H7 (cell line): ENCODE measurements at regions not wholly inside any gene's neighbourhood (a gene's known extent, or its start where the extent isn't known, plus 50 kb on each side); places are given as distances from the start of the nearest gene placed in this dataset.

Experiments used
- DNase-seq: peaks from one replicate; pipeline ENCODE4 v3.0.0; 2012
- H3K27me3 ChIP-seq: 2 replicates; pipeline ENCODE4 v1.6.0; 2011; ENCODE audit warnings: mild to moderate bottlenecking, low read length; ENCODE audit not compliant: control insufficient read depth, insufficient read depth
- H3K36me3 ChIP-seq: replicated peaks from 2 replicates; pipeline ENCODE4 v1.5.1; 2011; ENCODE audit warnings: low read length; ENCODE audit not compliant: control insufficient read depth, insufficient read depth
- H3K4me3 ChIP-seq: 2 replicates; pipeline ENCODE4 v1.5.1; 2011; ENCODE audit warnings: low read depth, mild to moderate bottlenecking, control low read depth, low read length, moderate library complexity; ENCODE audit not compliant: insufficient read depth

DNA sequence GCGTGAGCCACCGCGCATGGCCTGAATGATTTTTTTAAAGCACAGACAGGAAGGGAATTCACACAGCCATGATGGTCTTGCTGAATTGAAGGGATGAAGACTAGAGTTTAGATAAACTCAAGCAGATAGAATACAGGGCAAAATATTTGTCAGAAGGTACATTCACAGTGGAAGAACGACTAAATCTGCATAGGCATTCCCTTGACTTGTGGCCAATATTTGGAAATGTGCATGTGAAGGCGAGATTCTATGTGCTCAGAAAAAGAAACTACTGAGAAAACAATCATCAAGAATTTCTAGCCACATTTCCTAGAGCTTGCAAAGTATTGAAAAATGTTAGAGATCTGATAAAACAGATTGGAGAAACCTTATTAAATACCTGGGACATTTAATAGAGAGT lies 1166.2 kb downstream of the DNAJB9 start:
- H3K4me3 ChIP-seq: no peak overlapping the region
- no peaks in the 10 kb centered on the region for H3K27me3 ChIP-seq
- H3K36me3 ChIP-seq: no peaks in the 10 kb centered on the region
- no peak for DNase-seq

DNA sequence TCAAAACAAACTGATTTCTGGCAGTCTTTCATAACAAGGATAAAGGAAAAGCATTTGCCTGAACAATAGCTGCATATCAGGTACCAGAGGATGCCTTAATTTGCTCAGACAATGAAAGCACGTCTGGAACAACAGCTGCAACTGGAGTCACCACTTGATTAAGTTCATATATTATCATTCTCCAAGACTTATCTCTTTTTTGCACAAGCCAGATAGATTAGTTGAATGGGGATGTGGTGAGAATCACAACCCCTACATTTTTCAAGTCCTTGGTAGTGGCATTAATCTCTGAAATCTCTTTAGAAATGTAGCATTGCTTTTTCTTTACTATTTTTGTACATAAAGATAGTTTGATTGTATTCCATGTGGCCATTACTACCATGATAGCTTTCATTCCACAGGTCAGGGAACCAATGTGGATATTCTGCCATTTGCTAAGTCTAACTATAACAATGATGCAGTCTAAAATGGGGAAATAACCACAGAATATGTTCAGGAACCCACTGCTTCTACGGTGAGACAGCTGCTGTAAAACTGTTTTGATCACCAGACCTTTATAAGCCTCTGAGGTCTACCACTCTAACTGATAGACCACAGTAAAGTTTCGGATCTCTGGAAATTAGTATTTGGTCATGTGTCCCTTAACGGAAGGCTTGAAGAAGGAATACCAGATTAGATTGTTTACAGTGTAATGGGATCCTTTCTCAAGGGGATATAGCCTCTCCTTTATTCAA lies 1176.2 kb downstream of the DNAJB9 start:
- DNase-seq: no peak
- Histone ChIP-seq H3K4me3 (no peak overlapping the region), H3K36me3 (no peaks in the 10 kb centered on the region), H3K27me3 (no peaks in the 10 kb centered on the region)

DNA sequence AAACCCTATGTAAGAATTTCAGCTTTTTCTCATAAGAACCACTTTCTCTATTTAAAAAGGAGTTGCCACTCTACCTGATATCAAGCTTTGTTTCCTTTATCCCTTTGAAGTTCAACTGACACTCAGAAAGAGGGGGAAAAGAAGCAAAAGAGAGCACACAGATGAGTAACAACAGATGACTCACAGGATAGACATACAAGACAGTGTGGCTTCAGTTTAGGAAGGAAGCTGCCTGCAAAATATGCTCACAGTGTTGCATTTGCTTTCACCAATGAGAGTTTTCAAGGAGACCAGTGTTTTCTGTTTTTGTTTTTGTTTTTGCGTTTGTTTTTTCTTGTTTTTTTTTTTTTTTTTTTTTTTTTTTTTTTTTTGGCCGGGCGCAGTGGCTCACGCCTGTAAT lies 1181.6 kb downstream of the DNAJB9 start:
- Histone ChIP-seq H3K27me3 (no peaks in the 10 kb centered on the region), H3K36me3 (no peaks in the 10 kb centered on the region)

DNA sequence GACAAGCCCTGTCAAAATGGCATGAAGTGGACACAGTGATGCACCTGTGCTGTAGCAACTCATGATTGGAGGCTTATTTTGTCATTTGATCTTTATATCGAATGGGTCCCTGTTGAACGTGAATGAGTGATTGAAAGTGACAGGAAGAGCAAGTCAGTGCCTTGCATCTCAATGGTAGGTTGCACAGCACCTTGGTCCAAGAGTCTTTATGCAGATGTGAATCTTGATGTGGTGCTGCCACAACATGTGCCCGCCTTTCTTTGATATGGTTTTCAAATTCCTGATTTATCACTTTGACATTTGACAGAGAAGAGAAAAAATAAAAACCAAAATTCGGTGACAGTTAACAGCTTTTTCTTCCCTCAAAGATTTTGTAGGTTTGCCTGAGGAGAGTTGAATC lies 1182.4 kb downstream of the DNAJB9 start:
- DNase-seq: no peak
- no peak overlapping the region for H3K4me3 ChIP-seq
- no peaks in the 10 kb centered on the region for H3K36me3 ChIP-seq
- no peaks in the 10 kb centered on the region for H3K27me3 ChIP-seq

More for the DNA sequence above, 1181.6 kb downstream of the DNAJB9 start:
- DNase-seq: no peak
- no peak overlapping the region for H3K4me3 ChIP-seq

DNA sequence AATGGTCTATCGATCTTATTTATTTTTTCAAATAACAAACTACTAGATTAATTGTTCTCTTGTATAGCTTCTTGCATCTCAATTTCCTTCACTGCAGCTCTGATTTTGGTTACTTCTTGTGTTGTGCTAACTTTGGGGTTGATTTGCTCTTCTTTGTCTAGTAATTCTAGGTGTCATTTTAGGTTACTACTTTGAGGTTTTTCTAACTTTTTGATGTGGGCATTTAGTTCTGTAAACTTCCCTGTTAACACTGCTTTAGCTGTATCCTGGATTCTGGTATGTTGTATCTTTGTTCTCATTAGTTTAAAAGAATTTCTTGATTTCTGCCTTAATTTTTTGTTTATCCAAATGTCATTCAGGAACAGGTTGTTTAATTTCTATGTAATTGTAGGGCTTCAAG lies 1188.0 kb downstream of the DNAJB9 start:
- no peak for DNase-seq
- Histone ChIP-seq H3K27me3 (no peaks in the 10 kb centered on the region), H3K36me3 (no peaks in the 10 kb centered on the region), H3K4me3 (no peak overlapping the region)

DNA sequence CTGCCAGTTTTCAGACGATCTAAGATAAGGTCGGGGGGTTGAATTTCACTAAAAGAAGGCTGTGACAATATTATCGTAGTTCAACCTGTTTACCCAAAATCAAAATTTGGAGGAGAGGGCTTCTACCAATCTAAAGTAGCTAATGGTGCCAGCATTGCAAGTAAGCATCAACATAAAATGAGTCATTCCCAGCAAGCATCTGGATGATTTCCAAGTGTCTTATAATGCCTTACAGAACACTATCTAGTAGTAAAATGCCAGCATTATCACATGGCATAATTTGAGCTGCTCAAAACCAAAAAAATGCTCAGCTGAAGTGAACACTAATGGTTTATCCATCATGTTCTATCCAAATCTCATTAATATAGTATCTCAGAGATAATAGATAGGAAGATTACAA lies 1193.9 kb downstream of the DNAJB9 start:
- H3K27me3 ChIP-seq: no peaks in the 10 kb centered on the region
- no peak for DNase-seq
- no peaks in the 10 kb centered on the region for H3K36me3 ChIP-seq
- no peak overlapping the region for H3K4me3 ChIP-seq

DNA sequence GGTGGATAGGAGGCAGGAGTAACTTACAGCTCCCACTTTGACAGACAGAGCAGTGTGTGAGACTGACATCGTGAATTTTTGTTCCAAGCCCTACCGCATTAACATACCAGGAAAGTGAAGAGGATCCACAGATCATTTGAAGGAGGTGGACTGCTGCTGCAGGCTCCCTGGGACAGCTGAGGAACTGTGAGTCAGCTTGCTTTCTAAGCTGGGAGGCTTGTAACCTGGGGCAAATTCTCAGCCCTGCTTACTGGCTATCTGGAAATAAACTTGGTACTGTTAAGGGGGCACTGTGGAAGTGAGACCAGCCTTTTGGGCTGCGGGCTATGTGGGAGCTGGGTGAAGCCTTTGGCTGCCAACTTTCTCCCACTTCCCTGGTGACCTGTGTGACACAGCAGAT lies 1202.5 kb downstream of the DNAJB9 start:
- DNase-seq: no peak
- no peak overlapping the region for H3K4me3 ChIP-seq
- H3K27me3 ChIP-seq: no peaks in the 10 kb centered on the region
- no peaks in the 10 kb centered on the region for H3K36me3 ChIP-seq

DNA sequence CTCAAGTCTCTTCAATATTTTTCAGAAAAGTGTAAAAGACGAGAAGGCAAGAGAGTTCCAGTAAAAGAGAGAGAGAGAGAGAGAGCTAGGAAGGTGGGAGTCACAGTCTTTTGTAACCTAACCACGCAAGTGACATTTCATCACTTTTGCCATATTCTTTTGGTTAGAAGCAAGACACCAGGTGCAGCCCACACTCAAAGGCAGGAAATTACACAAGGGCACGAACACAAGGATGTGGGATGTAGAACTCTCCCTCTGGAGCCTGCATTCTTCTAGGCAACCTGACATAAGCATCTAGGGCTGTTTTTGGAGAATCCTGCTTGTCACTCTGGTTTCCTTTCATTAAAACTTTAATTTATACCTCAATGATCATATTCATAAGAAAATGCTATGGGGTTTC lies 1213.1 kb downstream of the DNAJB9 start:
- H3K27me3 ChIP-seq: no peaks in the 10 kb centered on the region
- H3K36me3 ChIP-seq: no peaks in the 10 kb centered on the region
- H3K4me3 ChIP-seq: no peak overlapping the region
- no peak for DNase-seq

DNA sequence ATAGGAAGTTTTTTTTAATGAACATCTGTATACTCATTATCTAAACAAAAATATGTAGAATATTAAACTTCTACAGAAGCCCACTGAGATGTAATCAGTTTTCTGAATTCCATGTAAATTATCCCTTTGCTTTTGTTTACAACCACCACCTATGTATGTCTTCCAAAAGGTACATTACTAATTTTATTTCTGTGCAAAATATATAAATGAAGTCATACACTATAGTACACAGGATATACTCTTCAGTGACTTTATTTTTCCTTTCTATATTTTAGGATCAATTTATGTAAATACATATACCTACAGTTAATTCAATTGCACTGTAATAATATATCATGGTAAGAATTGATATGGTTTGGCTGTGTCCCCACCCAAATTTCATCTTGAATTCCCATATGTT lies 1236.9 kb downstream of the DNAJB9 start:
- no peak for DNase-seq
- H3K27me3 ChIP-seq: no peaks in the 10 kb centered on the region
- no peaks in the 10 kb centered on the region for H3K36me3 ChIP-seq
- H3K4me3 ChIP-seq: no peak overlapping the region

DNA sequence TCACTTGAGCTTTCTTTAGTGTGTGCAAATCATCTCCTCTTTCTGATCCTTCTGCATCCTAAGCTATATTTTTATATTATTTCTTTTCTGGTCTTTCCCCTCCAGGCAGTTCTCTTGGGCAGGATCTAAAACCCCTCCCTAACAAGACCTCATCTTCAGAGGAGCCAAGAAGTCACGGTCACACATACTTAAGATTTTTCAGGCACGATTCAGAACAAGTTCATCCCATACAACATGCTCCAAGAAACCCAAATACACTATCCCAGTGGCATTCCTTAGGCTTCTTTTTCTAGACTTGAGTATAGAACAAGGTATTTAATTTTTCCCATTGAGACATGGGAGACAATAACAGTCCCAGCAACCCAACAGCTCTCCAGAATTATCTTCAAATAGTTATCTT lies 1251.5 kb downstream of the DNAJB9 start:
- Histone ChIP-seq H3K4me3 (no peak overlapping the region), H3K27me3 (no peaks in the 10 kb centered on the region), H3K36me3 (no peaks in the 10 kb centered on the region)
- no peak for DNase-seq

DNA sequence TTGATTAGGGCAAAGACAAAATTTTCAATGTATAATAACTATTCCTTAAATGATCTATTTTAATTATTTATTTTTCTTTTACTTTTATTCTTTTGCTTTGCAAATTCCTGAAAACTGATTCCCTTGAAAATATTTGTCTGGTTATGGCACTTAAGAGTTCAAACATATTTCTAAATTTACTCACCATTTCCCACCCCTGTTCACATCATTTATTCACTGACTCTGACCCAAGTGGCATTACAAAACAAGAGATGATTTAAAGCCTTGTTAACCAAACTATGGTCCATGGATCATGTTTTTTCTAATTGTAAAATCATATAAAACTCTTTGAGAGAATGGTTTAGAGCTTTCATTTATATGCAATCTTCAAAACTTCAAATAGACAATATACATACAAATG lies 1256.1 kb upstream of the LRRN3 start:
- DNase-seq: no peak
- Histone ChIP-seq H3K36me3 (no peaks in the 10 kb centered on the region), H3K27me3 (no peaks in the 10 kb centered on the region), H3K4me3 (no peak overlapping the region)

DNA sequence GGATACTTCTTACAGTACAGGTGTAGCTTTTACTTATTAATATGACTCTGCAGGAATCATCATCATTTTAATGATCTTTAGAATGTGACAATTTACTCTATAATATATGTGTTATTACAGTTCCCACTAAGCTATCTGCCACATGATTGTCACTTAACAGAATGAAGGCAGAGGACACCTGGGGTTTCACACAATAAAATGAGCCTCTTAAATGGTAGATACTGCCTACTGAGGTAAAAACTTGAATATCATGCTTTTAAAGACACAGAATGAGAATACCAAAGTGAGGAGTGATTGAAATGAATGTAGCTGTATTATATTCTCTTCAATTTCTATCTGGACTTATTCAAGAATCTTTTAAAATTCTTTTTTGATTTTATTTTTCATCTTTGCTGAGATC lies 1255.3 kb upstream of the LRRN3 start:
- Histone ChIP-seq H3K36me3 (no peaks in the 10 kb centered on the region), H3K27me3 (no peaks in the 10 kb centered on the region), H3K4me3 (no peak overlapping the region)
- DNase-seq: no peak

DNA sequence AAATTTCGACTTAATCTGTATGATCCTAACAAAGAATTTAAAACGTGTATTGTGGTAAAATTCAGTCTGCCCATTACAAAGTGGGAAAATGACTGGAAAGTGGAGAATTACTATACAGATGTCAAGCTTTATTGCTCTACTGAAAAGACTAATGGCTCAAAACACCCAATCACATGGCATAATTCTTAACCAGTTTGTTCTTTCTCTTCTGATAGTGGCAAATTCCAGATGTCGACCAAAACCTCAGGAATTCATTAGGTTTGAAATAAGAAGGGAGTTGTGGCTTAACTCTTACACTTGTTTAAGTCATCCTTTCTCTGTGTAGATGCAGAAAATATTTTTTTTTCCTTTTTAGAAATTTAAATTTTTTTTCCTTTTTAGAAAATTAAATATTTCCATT lies 1254.9 kb upstream of the LRRN3 start:
- Histone ChIP-seq H3K27me3 (no peaks in the 10 kb centered on the region), H3K4me3 (no peak overlapping the region), H3K36me3 (no peaks in the 10 kb centered on the region)
- no peak for DNase-seq

DNA sequence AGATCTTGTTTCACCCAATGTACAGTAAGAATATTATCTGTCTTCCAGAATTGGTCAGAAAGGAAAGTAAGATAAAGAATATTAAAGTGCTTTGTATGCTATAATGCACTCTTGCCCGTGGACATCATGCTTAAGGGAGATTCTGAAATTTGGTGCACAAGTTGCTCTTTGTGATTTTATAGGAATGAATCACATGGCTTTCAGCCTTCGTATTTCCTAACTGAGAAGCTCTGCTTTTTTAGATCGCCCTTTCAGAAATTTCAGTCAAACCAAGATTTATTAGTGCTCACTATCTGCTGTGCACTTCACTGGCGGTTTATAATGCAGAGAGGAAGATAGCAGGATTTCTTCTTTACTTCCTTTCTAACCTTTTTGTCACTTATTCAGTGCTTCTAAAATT lies 1248.5 kb upstream of the LRRN3 start:
- no peaks in the 10 kb centered on the region for H3K27me3 ChIP-seq
- H3K36me3 ChIP-seq: no peaks in the 10 kb centered on the region
- no peak for DNase-seq
- no peak overlapping the region for H3K4me3 ChIP-seq

DNA sequence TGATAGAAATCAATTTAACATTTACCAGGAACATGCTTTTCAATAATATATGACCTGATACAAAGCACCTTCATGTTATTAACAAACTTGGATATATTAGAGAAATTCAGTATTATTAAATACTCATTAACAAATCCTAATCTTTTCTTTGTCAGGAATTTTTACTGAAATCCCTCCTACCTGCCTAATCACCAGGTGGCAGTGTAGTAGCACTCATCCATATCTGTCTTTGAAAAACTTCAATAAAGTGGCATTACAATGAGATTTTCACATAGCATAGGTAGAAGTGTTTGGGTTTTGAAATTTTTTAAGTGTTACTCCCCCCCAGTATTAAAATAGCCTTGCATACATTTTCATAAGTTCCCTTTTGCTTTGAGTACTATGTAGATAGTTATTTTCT lies 1246.6 kb upstream of the LRRN3 start:
- no peaks in the 10 kb centered on the region for H3K27me3 ChIP-seq
- no peaks in the 10 kb centered on the region for H3K36me3 ChIP-seq
- no peak overlapping the region for H3K4me3 ChIP-seq
- DNase-seq: peak; percentile 1

DNA sequence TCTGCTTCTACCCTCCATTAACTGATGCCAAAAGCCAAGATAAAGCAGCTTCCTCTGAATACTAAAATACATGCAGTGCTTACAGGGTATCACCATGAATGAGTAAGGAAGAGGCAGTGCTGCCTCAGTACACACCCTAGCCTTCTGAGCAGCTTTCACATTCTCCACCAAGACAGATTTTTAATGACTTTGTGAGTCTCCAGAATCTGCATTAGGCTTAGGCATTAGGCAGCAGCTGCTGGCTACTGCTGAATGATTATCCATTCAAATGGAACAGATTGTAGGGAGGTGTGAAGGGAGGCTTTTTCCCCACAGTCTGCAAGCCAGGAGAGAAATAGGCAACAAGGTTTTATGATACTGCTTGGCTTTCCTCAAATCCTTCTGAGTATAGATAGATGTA lies 1226.7 kb upstream of the LRRN3 start:
- no peaks in the 10 kb centered on the region for H3K36me3 ChIP-seq
- no peak overlapping the region for H3K4me3 ChIP-seq
- DNase-seq: no peak
- no peaks in the 10 kb centered on the region for H3K27me3 ChIP-seq
